GM10248 (cell line): ENCODE measurements at regions not wholly inside any gene's neighbourhood (a gene's known extent, or its start where the extent isn't known, plus 50 kb on each side); places are given as distances from the start of the nearest gene placed in this dataset.

Source experiments
- CTCF ChIA-PET: fragments of 300-600 bp; sonication (Branson Sonifier 250); formaldehyde crosslinking; extraction: SDS; loops from one replicate; lab custom pipeline; 2021; ENCODE audit warnings: antibody characterized with exemption; lab: Yijun Ruan, JAX
- POLR2A ChIA-PET: fragments of 350-650 bp; sonication (Branson Sonifier 250); formaldehyde crosslinking; extraction: SDS; loops from one replicate; lab custom pipeline; 2020; ENCODE audit warnings: antibody characterized with exemption; lab: Yijun Ruan, JAX
- DNase-seq: peaks from one replicate; pipeline ENCODE4 v3.0.0; 2012; ENCODE audit errors: extremely low spot score
- CTCF ChIP-seq: IDR thresholded peaks from 2 replicates; pipeline ENCODE4 v1.5.1; 2012; ENCODE audit warnings: mild to moderate bottlenecking, low read depth; ENCODE audit errors: extremely low read depth, missing control alignments, control extremely low read depth

GRCh38 chr5:141790630-141791029, 87.6 kb downstream of the PCDH1 start:
- no peak for DNase-seq
- TF ChIP-seq CTCF, result no peak
- ChIA-PET POLR2A (no interaction called here), CTCF (interaction anchor here (1.0 kb wide), 1 partner anchor 11 kb away, joined by 3 read pairs; no protein-coding TSS in a partner anchor)

- ChIA-PET CTCF (no interaction called here), POLR2A (no interaction called here)
- no peak for TF ChIP-seq CTCF
- no peak for DNase-seq
These were observed 88.9 kb downstream of the PCDH1 start for GRCh38 chr5:141789330-141789729.

GRCh38 chr5:141788296-141788970, 89.8 kb downstream of the PCDH1 start:
- POLR2A ChIA-PET, result no interaction called here
- CTCF ChIA-PET, result interaction anchor here (1.4 kb wide), 1 partner anchor 85 kb away, joined by 3 read pairs; no protein-coding TSS in a partner anchor
- DNase-seq, result no peak
- TF ChIP-seq CTCF, result no peak

GRCh38 chr5:141787376-141787775, 90.8 kb downstream of the PCDH1 start:
- CTCF ChIA-PET, result interaction anchor here (1.4 kb wide), 1 partner anchor 84 kb away, joined by 3 read pairs; no protein-coding TSS in a partner anchor
- no peak for TF ChIP-seq CTCF
- DNase-seq, result no peak
- POLR2A ChIA-PET, result no interaction called here

GRCh38 chr5:141786700-141787099, 91.5 kb downstream of the PCDH1 start:
- ChIA-PET POLR2A (no interaction called here), CTCF (interaction anchor here (0.9 to 1.2 kb wide), 2 partner anchors 13 to 95 kb away, joined by 3 to 4 read pairs; no protein-coding TSS in a partner anchor)
- no peak for DNase-seq
- TF ChIP-seq CTCF, result no peak

GRCh38 chr5:141785711-141786110, 92.5 kb downstream of the PCDH1 start:
- CTCF ChIA-PET, result interaction anchor here (0.7 to 1.2 kb wide), 4 partner anchors 14 to 94 kb away, joined by 3 to 4 read pairs (median 4); no protein-coding TSS in a partner anchor
- TF ChIP-seq CTCF, result no peak
- DNase-seq, result no peak
- POLR2A ChIA-PET, result no interaction called here
